22Rv1 (cell line): ENCODE measurements at regions not wholly inside any gene's neighbourhood (a gene's known extent, or its start where the extent isn't known, plus 50 kb on each side); places are given as distances from the start of the nearest gene placed in this dataset.

Experiments
- H3K27ac ChIP-seq: fragments of 450-650 bp; 2 replicates; pipeline ENCODE4 v1.5.1; 2017
- CTCF ChIP-seq: fragments of 450-650 bp; IDR thresholded peaks from 2 replicates; pipeline ENCODE4 v1.5.1; 2017; ENCODE audit warnings: mild to moderate bottlenecking
- ZFX ChIP-seq: fragments of 450-650 bp; IDR thresholded peaks from 2 replicates; pipeline ENCODE4 v1.6.1; 2017; ENCODE audit warnings: antibody characterized with exemption, borderline replicate concordance

GRCh38 chr2:121041516-121041915 lies 243.5 kb downstream of the TFCP2L1 start:
- TF ChIP-seq ZFX = no peak
- TF ChIP-seq CTCF = no peak
- H3K27ac ChIP-seq = no peak overlapping the region

- H3K27ac ChIP-seq = no peak overlapping the region
- TF ChIP-seq CTCF = no peak
- no peak for TF ChIP-seq ZFX
These were observed 241.8 kb downstream of the TFCP2L1 start for GRCh38 chr2:121043061-121043826.

- no peak overlapping the region for H3K27ac ChIP-seq
- TF ChIP-seq CTCF = no peak
- TF ChIP-seq ZFX = no peak
These were observed 241.2 kb downstream of the TFCP2L1 start for GRCh38 chr2:121043827-121044222.

- H3K27ac ChIP-seq = no peak overlapping the region
- no peak for TF ChIP-seq CTCF
- TF ChIP-seq ZFX = no peak
These were observed 240.6 kb downstream of the TFCP2L1 start for GRCh38 chr2:121044412-121044811.

GRCh38 chr2:121045245-121045644 lies 239.8 kb downstream of the TFCP2L1 start:
- H3K27ac ChIP-seq = no peak overlapping the region
- no peak for TF ChIP-seq CTCF
- no peak for TF ChIP-seq ZFX

GRCh38 chr2:121046335-121046734 lies 238.7 kb downstream of the TFCP2L1 start:
- TF ChIP-seq ZFX (no peak), CTCF (no peak)
- no peak overlapping the region for H3K27ac ChIP-seq

- TF ChIP-seq CTCF (no peak), ZFX (no peak)
- H3K27ac ChIP-seq = no peak overlapping the region
These were observed 237.6 kb downstream of the TFCP2L1 start for GRCh38 chr2:121047383-121047782.
